ENCODE measurements at regions not wholly inside any gene's neighbourhood (a gene's known extent, or its start where the extent isn't known, plus 50 kb on each side); places are given as distances from the start of the nearest gene placed in this dataset.

GRCh38 chr12:46914336-46914735 is 88.5 kb upstream of the SLC38A4 start:
- intact Hi-C loops (cut with DNase I) = no loop called here
- Histone ChIP-seq H3K36me3 (no peaks in the 10 kb centered on the region), H3K27me3 (no peaks in the 10 kb centered on the region), H3K9me3 (no peaks in the 10 kb centered on the region), H3K4me1 (no peaks in the 10 kb centered on the region), H3K27ac (no peak overlapping the region), H3K4me3 (no peak overlapping the region)
- ATAC-seq (no peak), DNase-seq (no peak)
- TF ChIP-seq CTCF (IDR thresholded peaks at IDR 0.05) = no peak

- Histone ChIP-seq H3K4me3 (no peak overlapping the region), H3K27ac (no peak overlapping the region), H3K4me1 (no peaks in the 10 kb centered on the region), H3K9me3 (no peaks in the 10 kb centered on the region), H3K36me3 (no peaks in the 10 kb centered on the region), H3K27me3 (no peaks in the 10 kb centered on the region)
- intact Hi-C loops (cut with DNase I) = no loop called here
- no peak for TF ChIP-seq CTCF (IDR thresholded peaks at IDR 0.05)
- DNase-seq (no peak), ATAC-seq (peak; percentile 36)
Measured at GRCh38 chr12:46915082-46915481, 89.3 kb upstream of the SLC38A4 start.

- Histone ChIP-seq H3K36me3 (no peaks in the 10 kb centered on the region), H3K27ac (no peak overlapping the region), H3K9me3 (no peaks in the 10 kb centered on the region), H3K4me1 (no peaks in the 10 kb centered on the region), H3K27me3 (no peaks in the 10 kb centered on the region), H3K4me3 (no peak overlapping the region)
- no peak for TF ChIP-seq CTCF (IDR thresholded peaks at IDR 0.05)
- no peak for DNase-seq
- no peak for ATAC-seq
- intact Hi-C loops (cut with DNase I) = no loop called here
Measured at GRCh38 chr12:46915836-46916235, 90.0 kb upstream of the SLC38A4 start.

GRCh38 chr12:46916796-46917419 is 91.1 kb upstream of the SLC38A4 start:
- Histone ChIP-seq H3K4me1 (peaks cover 6% of the 10 kb centered on the region), H3K27me3 (no peaks in the 10 kb centered on the region), H3K4me3 (no peak overlapping the region), H3K27ac (no peak overlapping the region), H3K36me3 (no peaks in the 10 kb centered on the region), H3K9me3 (no peaks in the 10 kb centered on the region)
- intact Hi-C loops (cut with DNase I) = no loop called here
- no peak for ATAC-seq
- TF ChIP-seq CTCF (IDR thresholded peaks at IDR 0.05) = no peak
- no peak for DNase-seq

GRCh38 chr12:46917821-46918220 is 92.0 kb upstream of the SLC38A4 start:
- no peak overlapping the region for H3K27ac ChIP-seq
- DNase-seq = no peak
- H3K4me1 ChIP-seq = peaks cover 6% of the 10 kb centered on the region
- TF ChIP-seq CTCF (IDR thresholded peaks at IDR 0.05) = no peak
- H3K36me3 ChIP-seq = no peaks in the 10 kb centered on the region
- no peak for ATAC-seq
- H3K9me3 ChIP-seq = no peaks in the 10 kb centered on the region
- H3K4me3 ChIP-seq = no peak overlapping the region
- no peaks in the 10 kb centered on the region for H3K27me3 ChIP-seq
- intact Hi-C loops (cut with DNase I) = no loop called here

GRCh38 chr12:46918631-46919030 is 92.8 kb upstream of the SLC38A4 start:
- TF ChIP-seq CTCF (IDR thresholded peaks at IDR 0.05) = no peak

More at GRCh38 chr12:46918631-46919030, 92.8 kb upstream of the SLC38A4 start:
- peaks cover 6% of the 10 kb centered on the region for H3K4me1 ChIP-seq
- no peaks in the 10 kb centered on the region for H3K36me3 ChIP-seq
- no peaks in the 10 kb centered on the region for H3K9me3 ChIP-seq
- intact Hi-C loops (cut with DNase I) = no loop called here
- H3K27me3 ChIP-seq = no peaks in the 10 kb centered on the region
- H3K4me3 ChIP-seq = no peak overlapping the region
- H3K27ac ChIP-seq = no peak overlapping the region
- ATAC-seq (no peak), DNase-seq (no peak)

All from upper lobe of right lung (tissue), 1 donor.